Thyroid gland (tissue), 4 donors: ENCODE measurements at regions not wholly inside any gene's neighbourhood (a gene's known extent, or its start where the extent isn't known, plus 50 kb on each side); places are given as distances from the start of the nearest gene placed in this dataset.

Experiments
- POLR2A ChIP-seq, 2 donors: fragments of 450-650 bp; IDR thresholded peaks; one replicate each; pipeline ENCODE4 v1.6.1; 2017; ENCODE audit warnings: antibody characterized with exemption in 2 of 2, mild to moderate bottlenecking in 2 of 2, moderate library complexity in 1 of 2
- TF ChIP-seq, protein P1 (sequence below), 6 experiments: fragments of 200-600 bp in 3 of 6; fragments of 450-650 bp in 3 of 6; sonication (generic) in 3 of 6; IDR thresholded peaks; one replicate each; pipeline ENCODE4 v1.5.1; 2016 to 2019; ENCODE audit warnings: antibody characterized with exemption in 6 of 6, mild to moderate bottlenecking in 2 of 6, inconsistent platforms in 1 of 6, moderate library complexity in 1 of 6

DNA sequence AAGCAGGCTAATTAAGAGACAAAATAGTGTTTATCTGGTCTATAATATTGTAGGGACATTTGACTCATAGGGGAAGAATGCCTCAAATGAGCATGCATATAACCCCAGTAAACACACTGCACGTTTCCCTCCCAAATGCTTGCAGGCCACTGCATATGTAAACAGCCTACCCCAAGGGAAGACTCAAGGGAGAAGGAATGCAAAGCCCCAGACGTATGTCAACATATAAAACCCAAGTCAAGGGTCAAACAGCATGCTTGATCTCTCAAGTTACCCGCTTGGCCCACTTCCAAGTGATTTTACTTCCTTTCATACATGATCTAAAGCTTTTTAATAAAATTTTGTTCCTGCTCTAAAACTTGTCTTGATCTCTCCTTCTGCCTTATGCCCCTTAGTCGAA lies 1090.0 kb downstream of the OTOL1 start:
- TF ChIP-seq, protein P1, sequence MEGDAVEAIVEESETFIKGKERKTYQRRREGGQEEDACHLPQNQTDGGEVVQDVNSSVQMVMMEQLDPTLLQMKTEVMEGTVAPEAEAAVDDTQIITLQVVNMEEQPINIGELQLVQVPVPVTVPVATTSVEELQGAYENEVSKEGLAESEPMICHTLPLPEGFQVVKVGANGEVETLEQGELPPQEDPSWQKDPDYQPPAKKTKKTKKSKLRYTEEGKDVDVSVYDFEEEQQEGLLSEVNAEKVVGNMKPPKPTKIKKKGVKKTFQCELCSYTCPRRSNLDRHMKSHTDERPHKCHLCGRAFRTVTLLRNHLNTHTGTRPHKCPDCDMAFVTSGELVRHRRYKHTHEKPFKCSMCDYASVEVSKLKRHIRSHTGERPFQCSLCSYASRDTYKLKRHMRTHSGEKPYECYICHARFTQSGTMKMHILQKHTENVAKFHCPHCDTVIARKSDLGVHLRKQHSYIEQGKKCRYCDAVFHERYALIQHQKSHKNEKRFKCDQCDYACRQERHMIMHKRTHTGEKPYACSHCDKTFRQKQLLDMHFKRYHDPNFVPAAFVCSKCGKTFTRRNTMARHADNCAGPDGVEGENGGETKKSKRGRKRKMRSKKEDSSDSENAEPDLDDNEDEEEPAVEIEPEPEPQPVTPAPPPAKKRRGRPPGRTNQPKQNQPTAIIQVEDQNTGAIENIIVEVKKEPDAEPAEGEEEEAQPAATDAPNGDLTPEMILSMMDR (IDR thresholded peaks at IDR 0.05): no peak
- no peak for TF ChIP-seq POLR2A (IDR thresholded peaks at IDR 0.05)
